CMK (cell line): ENCODE measurements at regions not wholly inside any gene's neighbourhood (a gene's known extent, or its start where the extent isn't known, plus 50 kb on each side); places are given as distances from the start of the nearest gene placed in this dataset.
"Not testable (repeated sequence)": the region's sequence is repeated elsewhere in the genome, so short reads cannot be mapped to it uniquely, and the experiment has no call there.

Experiments used
- DNase-seq: peaks from one replicate; pipeline ENCODE4 v3.0.0-alpha.2; 2010; ENCODE audit warnings: low read depth

- DNase-seq = no peak
These were observed 476.5 kb downstream of the TMEM114 start for GRCh38 chr16:8113843-8114242.

GRCh38 chr16:8110572-8111514 is 479.5 kb downstream of the TMEM114 start:
- DNase-seq = no peak

GRCh38 chr16:8109510-8110369 is 480.6 kb downstream of the TMEM114 start:
- DNase-seq = no peak

- no peak for DNase-seq
These were observed 481.3 kb downstream of the TMEM114 start for GRCh38 chr16:8108991-8109509.

- no peak for DNase-seq
These were observed 483.0 kb downstream of the TMEM114 start for GRCh38 chr16:8107296-8107695.

GRCh38 chr16:8103649-8104289 is 486.5 kb downstream of the TMEM114 start:
- no peak for DNase-seq

GRCh38 chr16:8099586-8099985 is 490.7 kb downstream of the TMEM114 start:
- no peak for DNase-seq

- no peak for DNase-seq
These were observed 491.3 kb downstream of the TMEM114 start for GRCh38 chr16:8098947-8099512.

- no peak for DNase-seq
These were observed 494.1 kb downstream of the TMEM114 start for GRCh38 chr16:8096211-8096610.

GRCh38 chr16:8094696-8095095 is 495.6 kb downstream of the TMEM114 start:
- no peak for DNase-seq

- no peak for DNase-seq
These were observed 501.4 kb downstream of the TMEM114 start for GRCh38 chr16:8088820-8089338.

GRCh38 chr16:8087597-8088289 is 502.6 kb downstream of the TMEM114 start:
- DNase-seq = no peak

GRCh38 chr16:8087146-8087545 is 503.2 kb downstream of the TMEM114 start:
- DNase-seq = no peak

GRCh38 chr16:8084882-8085281 is 505.4 kb downstream of the TMEM114 start:
- DNase-seq = no peak

- DNase-seq = no peak
These were observed 506.0 kb downstream of the TMEM114 start for GRCh38 chr16:8084302-8084701.

- DNase-seq = no peak
These were observed 506.8 kb downstream of the TMEM114 start for GRCh38 chr16:8083560-8083959.

- no peak for DNase-seq
These were observed 509.5 kb downstream of the TMEM114 start for GRCh38 chr16:8080817-8081216.

GRCh38 chr16:8075271-8075670 is 515.0 kb downstream of the TMEM114 start:
- DNase-seq = no peak

- DNase-seq = no peak
These were observed 519.8 kb downstream of the TMEM114 start for GRCh38 chr16:8070506-8070905.

- DNase-seq = not testable (repeated sequence)
These were observed 522.1 kb downstream of the TMEM114 start for GRCh38 chr16:8068225-8068624.

GRCh38 chr16:8063159-8063558 is 527.2 kb downstream of the TMEM114 start:
- no peak for DNase-seq
